GM12864 (cell line): ENCODE measurements at regions not wholly inside any gene's neighbourhood (a gene's known extent, or its start where the extent isn't known, plus 50 kb on each side); places are given as distances from the start of the nearest gene placed in this dataset.
"Not testable (repeated sequence)": the region's sequence is repeated elsewhere in the genome, so short reads cannot be mapped to it uniquely, and the experiment has no call there.

Experiments used
- DNase-seq: peaks from one replicate; pipeline ENCODE4 v3.0.0-alpha.2; 2011; ENCODE audit warnings: low read depth
- H3K4me3 ChIP-seq: 2 replicates; pipeline ENCODE4 v1.5.1; 2011; ENCODE audit warnings: mild to moderate bottlenecking, low read depth, low read length, control low read depth
- CTCF ChIP-seq: IDR thresholded peaks from 2 replicates; pipeline ENCODE4 v1.5.1; 2011; ENCODE audit warnings: low read depth, mild to moderate bottlenecking, moderate library complexity, low read length, control low read depth, inconsistent platforms; ENCODE audit errors: missing control alignments

GRCh38 chr21:23152130-23152529 is 2153.9 kb downstream of the NCAM2 start:
- DNase-seq, result no peak
- TF ChIP-seq CTCF, result no peak
- H3K4me3 ChIP-seq, result no peak overlapping the region

- not testable (repeated sequence) for H3K4me3 ChIP-seq, DNase-seq
Observed at GRCh38 chr21:23153842-23154241, 2155.6 kb downstream of the NCAM2 start.

DNA sequence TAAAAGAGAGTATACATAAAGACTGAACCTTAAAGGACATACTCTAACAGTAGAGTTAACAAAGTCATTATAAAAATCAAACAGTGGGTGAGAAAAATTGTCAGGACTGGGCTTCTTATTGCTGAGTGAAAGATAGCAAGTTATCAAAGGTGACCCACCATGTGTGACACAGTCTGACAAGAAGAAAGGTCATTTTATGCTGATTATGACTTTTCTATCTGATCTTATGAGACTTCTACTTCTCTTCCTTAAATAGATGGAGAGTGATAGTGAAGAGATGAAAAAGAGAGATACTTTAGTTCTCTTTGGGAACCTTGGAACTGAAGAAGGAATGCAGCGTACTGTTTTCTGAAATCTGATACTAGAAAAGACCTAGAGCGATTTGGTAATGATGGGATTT is 2157.1 kb downstream of the NCAM2 start:
- H3K4me3 ChIP-seq, result no peak overlapping the region
- no peak for TF ChIP-seq CTCF
- DNase-seq, result no peak

DNA sequence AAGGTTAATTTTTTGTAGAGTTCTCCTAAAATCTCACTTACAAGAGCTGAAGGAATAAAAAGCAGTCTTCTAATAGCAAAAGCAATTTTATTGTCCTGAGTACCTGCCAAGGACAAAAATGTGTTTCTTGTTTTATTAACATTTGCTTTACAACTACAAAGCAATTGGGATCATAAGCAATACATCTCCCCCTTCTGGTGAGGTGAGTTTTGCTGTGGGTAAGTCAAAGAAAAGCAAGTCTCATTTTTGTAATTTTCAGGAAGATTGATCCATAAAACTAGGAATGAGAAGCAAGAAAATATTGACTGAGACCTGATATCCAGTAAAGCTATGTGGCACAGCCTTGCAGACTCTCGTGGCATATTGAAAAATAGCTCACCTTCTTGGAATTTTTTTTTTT is 2162.7 kb downstream of the NCAM2 start:
- no peak for DNase-seq
- H3K4me3 ChIP-seq, result no peak overlapping the region
- no peak for TF ChIP-seq CTCF

DNA sequence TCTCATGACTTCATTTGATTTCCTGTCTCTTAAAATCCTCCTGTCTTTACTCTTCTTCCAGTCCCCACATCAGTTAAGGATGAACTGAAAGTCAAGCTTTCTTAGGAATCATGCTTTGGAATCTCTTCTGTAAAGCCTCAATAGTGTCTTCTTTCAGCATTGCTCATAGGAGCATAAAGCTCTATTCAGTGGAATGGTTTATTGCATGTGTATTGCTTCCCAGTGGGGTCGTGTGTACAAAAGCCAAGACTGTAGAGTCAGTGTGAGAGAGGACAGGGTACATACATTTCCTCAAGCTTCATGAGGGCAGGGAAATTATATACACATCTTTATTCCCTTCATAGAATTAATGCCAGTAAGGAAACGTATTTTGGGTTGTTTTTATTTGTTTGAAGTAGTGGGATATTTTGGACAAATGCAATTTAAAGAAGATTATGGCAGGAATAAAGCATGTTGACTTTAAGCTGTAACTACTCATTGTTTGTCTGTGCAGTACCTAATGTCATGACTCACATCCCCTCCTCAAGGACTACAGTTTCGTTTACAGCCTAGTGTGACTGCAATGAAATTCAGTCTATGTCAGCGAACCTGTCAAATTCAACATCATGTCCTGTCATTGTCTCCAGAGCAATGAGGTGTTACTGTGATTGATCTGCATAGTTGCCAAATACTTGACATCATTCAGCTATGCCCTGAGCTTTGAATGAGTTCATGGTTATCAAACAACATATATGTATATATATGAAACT is 2164.2 kb downstream of the NCAM2 start:
- TF ChIP-seq CTCF, result no peak

More for the DNA sequence above, 2164.2 kb downstream of the NCAM2 start:
- DNase-seq, result no peak
- no peak overlapping the region for H3K4me3 ChIP-seq
